HG03066 (cell line): ENCODE measurements at regions not wholly inside any gene's neighbourhood (a gene's known extent, or its start where the extent isn't known, plus 50 kb on each side); places are given as distances from the start of the nearest gene placed in this dataset.

Experiments
- ATAC-seq: cut with Tn5 transposase; IDR thresholded peaks from one replicate; pipeline ENCODE4 v1.9.1; 2021; ENCODE audit warnings: low read depth; ENCODE audit not compliant: unreplicated experiment

DNA sequence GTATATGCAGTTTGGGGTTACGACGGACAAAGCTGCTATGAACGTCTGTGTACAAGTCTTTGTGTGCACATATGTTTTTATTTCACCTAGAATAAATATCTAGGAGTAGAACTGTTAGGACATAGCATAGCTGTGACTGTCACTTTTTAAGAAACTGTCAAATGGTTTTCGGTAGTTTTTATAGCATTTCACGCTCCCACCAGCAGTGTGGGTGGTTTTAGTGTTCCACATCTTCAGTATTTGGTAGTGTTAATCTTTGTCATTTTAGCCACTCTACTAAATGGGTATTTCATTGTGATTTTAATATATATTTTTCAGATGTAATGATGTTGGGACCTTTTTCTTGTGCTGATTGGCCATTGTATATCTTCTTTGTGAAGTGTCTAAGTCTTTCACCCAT is 109.1 kb upstream of the BCAT1 start:
- no peak for ATAC-seq

DNA sequence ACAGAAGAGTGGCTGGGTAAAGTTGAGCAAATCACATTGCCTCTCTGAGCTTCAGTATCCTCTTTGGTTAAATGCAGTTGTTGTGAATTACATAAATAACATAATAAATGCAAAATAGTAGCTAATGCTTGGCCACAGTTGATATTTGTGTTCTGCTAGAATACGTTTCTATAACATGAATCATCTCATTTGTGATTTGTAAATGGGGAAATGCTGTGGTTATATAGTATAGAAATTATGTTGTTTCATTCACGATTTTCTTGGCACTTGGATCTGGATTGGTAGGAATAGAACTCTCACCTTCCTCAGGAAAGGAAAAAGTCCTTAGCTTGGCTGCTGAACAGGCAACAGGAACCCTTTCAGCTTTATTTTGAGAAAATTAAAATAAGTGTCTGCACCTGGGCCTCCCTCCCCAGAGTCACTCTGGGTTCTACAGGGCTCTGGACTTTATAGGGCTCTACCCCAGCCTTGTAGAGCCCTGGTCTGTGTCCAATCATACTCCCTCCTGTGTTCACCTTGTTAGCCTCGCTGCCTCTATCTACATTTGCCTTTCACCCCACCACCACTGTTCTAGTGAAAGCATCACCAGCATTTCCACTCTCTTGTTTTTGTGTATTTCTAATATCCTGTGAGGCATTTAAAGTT is 107.7 kb upstream of the BCAT1 start:
- peak; percentile 22 for ATAC-seq

DNA sequence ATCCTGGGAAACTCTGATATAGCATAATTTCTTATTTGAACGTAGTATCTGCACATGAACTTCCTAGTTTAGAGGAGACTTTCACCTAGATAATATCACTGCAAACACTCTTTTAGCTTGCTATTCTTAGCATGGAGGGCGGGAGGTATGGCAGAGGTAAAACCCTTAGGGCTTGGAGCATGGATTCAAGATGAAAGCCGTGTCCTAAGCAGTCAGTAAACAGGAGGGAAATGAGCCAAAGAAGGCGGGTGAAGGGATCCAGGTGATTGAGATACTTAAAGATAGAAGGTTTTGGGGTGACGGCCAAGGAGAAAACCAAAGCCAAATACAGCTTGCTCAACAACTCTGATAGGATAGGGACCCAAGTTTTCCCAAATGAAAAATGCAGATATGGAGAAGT is 107.1 kb upstream of the BCAT1 start:
- no peak for ATAC-seq

DNA sequence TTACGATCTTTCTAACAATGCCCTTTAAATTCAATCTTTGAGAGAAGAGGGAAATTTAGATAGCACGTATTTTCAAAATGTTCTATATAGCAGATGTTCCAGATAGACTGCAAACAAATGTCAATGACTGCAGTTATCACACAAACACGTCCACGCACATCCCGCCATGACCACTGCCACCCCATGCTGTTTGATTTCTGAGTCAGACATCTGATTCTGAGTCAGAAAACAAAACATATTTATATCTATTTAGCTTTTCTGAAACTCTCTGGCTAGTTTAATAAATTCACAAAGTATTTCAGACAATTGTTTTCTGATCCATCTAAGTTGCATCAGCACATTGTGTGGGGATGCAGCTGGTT is 105.9 kb upstream of the BCAT1 start:
- no peak for ATAC-seq

DNA sequence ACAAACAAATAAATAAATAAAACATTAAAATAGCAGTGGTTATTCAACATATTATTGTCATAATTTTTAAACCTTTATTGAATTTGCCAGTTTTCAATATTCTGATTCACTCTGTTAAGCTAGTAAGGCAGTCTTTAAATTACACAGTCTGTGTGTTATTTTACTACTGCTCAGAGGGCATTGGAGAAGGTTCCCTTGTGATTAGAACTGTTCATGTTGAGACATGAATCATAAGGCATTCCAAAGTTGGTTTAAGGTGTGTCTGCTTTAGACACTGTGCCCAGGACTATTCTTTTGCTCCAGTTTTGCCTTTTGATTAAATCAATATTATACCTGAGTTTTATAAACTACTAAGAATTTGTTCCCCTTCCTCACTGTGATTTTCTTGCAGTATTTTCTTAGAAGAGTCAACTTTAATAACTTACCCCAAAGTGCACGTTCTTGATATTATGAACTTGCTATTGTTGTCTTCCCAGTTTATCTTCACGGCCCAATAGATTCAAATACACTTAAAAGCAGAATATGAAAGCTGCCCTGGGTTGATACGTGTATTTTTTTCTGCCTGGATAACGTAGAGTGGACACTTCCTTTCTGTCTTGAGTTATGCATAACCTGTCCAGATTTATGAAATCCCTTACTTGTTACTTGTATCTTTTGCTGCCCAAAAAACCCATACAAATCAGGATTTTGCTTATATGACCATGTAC is 105.3 kb upstream of the BCAT1 start:
- ATAC-seq, result no peak

DNA sequence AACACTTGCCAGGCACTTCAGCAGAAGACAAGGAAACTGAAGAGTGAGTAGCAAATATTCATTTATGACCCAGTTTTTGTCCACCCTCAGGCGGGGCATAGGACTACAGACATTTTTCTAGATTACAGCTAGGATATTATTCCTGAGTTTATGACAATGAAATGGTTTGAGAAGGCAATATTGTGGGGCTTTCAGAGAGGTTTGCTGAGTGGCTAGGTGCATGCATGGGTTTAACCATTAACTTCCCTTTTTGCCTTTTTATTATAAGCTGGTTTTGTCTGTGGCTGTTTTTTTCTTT is 104.0 kb upstream of the BCAT1 start:
- ATAC-seq, result no peak

DNA sequence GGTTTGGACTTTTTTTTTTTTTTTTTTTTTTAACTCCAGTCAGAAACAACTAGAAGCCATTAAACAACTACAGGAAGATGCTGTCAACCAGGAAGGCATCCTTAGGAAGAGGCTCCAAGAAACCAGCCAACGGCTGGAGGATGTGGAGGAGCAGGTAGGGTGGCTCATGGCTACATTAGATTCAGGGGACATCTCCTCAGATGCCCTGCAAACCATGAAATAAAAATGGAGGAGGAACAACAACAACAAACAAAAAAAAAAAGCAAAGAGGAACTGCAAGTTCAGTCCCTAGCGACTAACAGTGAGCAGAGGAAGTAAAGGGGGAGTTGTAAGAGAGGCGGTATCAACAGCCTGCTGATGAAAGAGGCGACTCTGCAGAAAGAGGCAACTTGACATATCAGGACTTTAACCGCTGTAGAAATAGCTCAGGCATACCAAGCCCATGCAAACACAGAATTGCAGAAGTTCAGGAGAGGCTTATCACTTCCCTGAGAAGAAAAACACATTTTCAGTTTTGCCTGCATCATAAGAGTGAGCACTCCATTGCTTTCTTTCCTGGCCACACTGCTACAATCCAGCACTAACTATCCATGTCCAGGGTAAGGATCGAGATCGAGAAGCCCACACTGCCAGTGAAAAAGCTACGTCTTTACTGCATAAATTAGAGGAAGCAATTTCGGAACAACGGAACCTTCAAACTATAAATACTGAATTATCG is 103.5 kb upstream of the BCAT1 start:
- ATAC-seq, result peak; percentile 63

DNA sequence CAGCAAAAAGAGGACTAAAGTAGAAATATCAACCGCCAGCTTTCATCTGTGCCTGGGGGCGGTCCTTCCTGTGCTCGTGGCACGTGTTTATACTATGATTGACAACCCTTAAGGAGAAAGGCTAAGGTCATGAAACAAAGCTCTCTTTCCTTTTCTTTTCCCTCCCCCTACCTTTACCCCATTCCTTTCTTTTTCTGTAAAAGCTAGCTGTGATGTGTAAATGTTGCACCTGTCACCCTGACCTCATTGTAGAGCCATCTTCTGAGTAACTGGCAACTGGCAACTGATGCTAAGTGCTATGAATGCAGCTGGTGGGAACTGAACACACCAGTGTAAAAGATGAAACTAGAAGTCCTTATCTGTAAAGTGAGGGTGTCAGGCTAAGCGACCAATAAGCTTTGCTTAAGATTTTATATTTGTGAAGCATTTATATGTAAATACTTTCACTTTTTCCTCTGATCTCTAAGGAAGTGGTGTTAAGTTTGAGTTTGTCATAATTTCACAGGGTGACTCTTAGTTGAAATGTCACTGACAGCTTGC is 102.8 kb upstream of the BCAT1 start:
- ATAC-seq, result peak; percentile 47

DNA sequence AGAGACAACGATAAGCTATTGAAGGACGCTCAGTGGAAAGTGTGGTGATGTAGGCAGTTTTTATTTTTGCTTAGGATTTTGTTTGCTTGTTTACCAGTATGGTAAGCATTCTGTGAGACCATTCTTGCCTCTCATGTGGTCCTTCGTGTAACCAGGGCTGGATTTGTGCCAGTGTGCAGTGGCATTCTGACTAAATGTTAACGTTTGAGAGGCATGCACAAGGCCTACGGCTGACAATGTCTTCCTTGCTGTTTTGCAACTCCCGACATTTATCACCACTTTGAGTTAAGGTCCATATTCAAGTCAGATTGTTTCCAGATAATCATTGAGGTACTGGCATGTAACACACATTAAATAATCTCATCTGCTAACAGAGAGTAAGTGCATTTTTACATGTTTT is 102.3 kb upstream of the BCAT1 start:
- no peak for ATAC-seq

DNA sequence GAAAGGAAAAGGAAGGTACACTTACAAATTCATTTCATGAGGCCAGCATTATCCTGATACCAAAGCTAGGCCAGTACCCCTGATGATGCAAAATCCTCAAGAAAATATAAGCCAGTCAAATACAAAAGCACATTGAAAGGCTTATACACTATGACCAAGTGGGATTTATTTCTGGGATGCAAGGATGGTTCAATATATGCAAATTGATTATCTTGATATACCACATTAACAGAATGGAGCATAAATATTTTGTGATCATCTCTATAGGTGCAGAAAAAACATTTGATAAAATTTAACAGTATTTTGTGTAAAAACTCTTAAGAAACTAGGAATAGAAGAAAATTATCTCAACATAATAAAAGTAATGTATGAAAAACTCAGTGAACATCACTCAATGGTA is 97.0 kb upstream of the BCAT1 start:
- ATAC-seq, result no peak

DNA sequence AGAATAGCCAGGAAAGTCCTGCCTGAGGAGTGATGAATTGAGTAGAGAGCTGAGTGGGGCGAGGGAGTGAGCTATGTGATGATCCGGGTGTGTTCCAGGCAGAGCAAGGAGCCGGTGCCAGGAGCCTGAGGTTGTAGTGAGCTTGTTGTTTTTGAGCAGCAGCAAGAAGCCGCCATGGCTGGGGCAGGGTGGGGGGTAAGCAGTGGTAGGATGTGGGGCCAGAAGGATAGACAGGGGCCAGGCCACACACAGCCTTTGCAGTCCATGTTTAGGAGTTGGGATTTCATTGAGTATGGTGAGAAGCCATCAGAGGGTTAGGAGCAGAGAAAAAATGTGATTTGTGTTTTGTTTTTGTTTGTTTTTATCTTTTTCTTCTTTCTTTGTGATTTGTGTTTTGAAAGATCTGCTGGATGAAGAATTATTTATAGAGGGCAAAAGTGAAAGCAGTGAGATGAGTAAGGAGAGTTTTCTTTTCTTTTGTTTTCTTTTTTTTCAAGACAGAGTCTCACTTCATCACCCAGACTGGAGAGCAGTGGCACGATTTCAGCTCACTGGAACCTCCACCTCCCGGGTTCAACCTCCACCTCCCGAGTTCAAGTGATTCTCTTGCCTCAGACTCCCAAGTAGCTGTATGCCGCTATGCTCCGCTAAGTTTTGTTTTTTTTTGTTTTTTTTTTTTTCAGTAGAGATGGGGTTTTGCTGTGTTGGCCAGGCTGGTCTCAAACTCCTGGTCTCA is 92.3 kb upstream of the BCAT1 start:
- no peak for ATAC-seq

DNA sequence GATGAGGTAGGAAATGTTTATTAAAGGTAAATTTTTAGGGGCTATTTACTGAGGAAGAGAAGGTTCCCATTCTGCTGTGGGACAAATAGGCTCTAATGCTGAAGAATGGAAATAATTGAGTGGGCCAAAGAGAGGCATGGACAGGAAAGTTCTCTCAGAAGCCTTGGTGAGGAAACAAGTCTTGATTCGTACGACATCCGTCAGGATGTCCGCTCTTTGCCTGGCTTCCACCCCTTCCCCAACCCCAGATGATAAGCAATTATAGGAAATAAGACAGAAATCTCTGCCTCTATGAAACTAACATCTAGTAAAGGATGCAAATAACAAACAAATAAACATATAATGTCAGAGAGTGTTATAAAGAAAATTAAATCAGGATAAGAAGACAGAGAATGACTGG is 91.7 kb upstream of the BCAT1 start:
- ATAC-seq, result no peak

DNA sequence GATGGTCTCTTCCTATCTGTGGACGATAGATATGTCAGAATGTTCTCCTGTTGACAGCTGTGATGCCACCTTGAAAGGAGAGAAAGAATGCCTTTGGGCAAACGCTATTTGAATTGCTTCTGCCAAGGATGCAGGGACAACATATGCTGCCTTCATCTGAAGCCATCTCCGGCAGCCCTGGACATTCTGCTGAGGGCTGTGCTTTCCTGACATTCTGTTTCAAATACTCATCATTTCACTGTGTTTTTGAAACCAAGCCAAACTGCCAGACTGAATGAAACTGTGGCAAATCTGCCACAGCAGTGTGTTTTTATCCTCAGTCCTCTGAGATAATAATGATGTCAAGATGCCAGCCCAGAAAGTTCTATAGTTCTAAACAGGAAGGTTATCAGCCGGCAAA is 85.8 kb upstream of the BCAT1 start:
- ATAC-seq, result no peak

DNA sequence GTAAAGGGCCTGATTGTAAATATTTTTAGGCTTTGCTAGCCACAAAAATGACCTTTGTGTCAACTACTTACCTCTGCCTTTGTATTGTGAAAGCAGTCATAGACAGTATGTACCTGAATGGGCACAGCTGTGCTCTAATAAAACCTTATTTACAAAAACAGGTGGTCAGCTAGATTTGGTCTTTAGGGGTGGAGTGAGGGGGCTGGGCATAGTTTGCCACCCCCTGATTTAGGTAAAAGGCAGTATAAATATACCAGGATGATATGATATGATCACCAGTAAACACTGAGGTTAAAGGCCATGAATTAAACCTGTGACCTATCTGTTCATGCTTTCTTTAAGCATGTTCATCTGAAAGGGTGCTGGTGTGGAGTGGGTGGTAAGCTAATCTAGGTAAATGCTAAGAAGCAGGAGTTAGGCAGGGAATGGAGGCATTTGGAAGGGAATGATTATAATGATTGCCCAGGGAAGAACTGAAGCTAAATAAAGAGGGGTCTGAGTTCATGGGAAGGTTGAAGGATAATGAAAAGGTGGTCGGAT is 77.1 kb upstream of the BCAT1 start:
- ATAC-seq, result no peak

DNA sequence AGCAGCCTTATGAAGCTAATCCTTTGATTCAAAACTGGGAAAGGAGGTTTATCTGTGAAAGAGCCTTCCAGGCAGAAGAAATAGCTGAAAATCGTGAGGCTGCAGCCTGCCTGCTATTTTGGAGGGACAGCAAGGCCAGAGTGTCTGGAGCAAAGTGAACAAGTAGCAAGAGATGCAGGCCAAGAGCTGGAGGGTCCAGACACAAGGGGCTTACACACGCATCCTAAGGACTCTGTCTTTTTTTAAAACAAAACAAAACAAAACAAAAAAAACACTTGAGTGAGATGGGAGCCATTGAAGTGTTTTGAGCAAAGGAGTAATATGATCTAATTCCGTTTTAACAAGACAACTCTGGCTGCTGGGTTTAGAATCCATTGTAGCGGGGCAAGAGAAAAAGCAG is 76.4 kb upstream of the BCAT1 start:
- ATAC-seq, result no peak

DNA sequence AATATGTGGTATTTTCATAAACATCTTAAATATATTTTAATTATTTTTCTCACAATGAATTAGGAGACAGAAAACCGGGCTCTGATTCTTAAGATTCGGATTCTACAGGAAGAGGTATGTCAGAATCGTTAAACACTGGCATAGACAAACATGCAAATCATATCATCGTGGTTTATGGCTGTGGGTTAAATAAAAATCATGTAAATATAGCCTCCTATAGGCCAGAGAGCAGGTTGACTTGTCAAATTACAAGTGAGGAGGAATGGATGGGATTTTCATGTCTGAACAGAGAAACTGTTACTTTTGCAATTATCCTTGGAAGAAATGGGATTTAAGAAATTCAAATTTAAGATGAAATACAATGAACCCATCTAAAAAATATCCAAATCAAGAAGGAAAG is 74.9 kb upstream of the BCAT1 start:
- no peak for ATAC-seq

DNA sequence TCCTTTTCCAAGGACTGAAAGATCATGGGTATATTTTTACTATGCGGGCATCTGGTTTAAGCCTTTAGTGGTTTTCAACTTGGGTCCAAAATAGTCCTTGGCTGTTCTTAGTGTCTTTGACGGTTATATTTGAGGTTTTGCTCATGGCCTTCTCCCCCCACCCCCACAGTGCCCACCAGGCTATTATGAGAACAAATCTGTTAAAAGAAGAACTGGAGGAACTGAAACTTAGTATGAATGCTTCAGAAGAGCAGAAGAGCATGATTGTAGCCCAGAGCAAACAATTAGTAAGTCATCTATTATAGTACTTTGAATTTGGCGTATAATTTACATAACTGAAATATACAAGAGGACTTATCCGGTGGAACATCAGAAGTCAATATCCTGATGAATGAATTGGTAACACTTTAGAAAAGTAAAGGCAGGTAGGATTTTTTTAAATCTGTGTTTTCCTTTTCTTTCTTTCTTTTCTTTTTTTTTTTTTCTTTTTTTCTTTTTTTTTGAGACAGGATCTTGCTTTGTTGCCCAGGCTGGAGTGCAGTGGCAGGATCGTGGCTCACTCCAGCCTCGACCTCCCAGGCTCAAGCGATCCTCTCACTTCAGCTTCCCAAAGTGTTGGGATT is 71.8 kb upstream of the BCAT1 start:
- ATAC-seq, result peak; percentile 75

DNA sequence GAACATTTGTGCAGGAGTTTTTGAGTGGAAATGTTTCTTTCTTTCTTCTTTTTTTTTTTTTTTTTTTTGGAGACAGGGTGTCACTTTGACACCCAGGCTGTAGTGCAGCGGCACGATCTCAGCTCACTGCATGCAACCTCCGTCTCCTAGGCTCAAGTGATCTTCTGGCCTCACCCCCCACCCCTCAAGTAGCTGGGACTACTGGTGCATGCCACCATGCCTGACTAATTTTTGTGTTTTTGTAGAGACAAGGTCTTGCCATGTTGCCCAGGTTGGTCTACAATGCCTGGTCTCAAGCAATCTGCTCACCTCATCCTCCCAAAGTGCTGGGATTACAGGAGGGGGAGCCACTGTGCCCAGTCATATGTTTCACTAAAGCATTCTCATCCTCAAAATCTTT is 69.2 kb upstream of the BCAT1 start:
- no peak for ATAC-seq

DNA sequence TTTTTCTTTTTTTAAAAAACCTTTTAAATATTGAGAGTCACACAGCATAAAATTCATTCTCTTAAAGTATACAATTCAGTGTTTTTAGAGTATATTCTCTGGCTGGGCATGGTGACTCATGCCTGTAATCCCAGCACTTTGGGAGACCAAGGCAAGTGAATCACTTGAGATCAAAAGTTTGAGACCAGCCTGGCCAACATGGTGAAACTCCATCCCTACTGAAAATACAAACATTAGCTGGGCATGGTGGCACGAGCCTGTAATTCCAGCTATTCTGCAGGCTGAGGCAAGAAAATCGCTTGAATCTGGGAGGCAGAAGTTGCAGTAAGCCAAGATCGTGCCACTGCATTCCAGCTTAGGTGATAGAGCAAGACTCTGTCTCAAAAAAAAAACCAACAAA is 68.4 kb upstream of the BCAT1 start:
- ATAC-seq, result no peak

DNA sequence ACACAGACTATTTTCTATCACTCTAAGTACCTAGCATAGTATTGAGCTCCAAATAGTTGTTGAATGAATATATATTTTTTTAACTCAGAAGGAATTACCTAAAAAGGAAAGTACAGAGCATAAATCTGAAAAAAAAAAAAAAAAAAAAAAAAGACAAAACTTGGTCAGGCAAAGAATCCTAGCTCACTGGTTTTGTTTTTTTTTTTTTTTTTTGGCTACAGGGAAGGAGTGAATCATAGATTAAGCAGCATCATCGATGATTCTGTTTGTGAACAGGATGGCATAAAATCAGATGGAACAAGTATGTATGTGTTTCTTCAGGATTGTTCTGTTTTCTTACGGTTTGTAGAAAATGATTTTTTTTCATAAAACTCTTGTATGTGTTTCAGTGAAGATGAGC is 66.1 kb upstream of the BCAT1 start:
- no peak for ATAC-seq

DNA sequence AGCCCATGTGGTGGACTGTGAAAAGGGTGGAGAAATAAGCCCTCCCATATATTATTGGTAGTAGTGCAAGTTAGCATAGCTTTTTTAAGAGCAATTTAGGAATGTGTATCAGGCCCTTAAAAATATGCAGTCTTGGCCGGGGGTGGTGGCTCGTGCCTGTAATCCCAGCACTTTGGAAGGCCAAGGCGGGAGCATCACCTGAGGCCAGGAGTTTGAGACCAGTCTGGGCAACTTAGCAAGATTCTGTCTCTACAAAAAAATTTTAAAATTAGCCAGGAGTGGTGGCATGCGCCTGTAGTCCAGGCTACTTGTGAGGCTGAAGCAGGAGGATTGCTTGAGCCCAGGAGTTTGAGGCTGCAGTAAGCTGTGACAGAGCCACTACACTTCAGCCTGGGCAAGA is 64.2 kb upstream of the BCAT1 start:
- ATAC-seq, result no peak
